H1 (cell line): ENCODE measurements at regions not wholly inside any gene's neighbourhood (a gene's known extent, or its start where the extent isn't known, plus 50 kb on each side); places are given as distances from the start of the nearest gene placed in this dataset.
A peak's percentile ranks its signal among the peaks of the same experiment; 100 is the strongest.

Experiments
- CTCF ChIA-PET: fragments of 300-600 bp; sonication (Branson Sonifier 250); formaldehyde crosslinking; loops from one replicate; lab custom pipeline; 2021; ENCODE audit not compliant: partially characterized antibody; lab: Charles Lee
- POLR2A ChIA-PET: fragments of 300-600 bp; sonication (Branson Sonifier 250); formaldehyde crosslinking; loops from one replicate; lab custom pipeline; 2021; ENCODE audit warnings: inconsistent platforms; ENCODE audit not compliant: partially characterized antibody; lab: Charles Lee
- DNase-seq, 2 experiments: peaks; one replicate each; pipeline versions ENCODE4 v3.0.0 to v3.0.0-alpha.2; 2010 to 2022; ENCODE audit warnings: low spot score in 2 of 2, low read depth in 1 of 2, mixed read lengths in 1 of 2
- FAIRE-seq: peaks from 2 replicates; lab custom pipeline; 2011; peaks lifted over from hg19 to GRCh38; lab: Jason Lieb, UNC
- H2AFZ ChIP-seq: 2 replicates; pipeline ENCODE4 v1.8.1; 2012; ENCODE audit warnings: low read length, inconsistent platforms
- H2AK5ac ChIP-seq: 2 replicates; pipeline ENCODE4 v1.6.1; 2013; ENCODE audit warnings: low read depth, low read length
- H2BK120ac ChIP-seq: replicated peaks from 2 replicates; pipeline ENCODE3; 2013; ENCODE audit warnings: low read depth, low read length, inconsistent platforms
- H2BK12ac ChIP-seq: 2 replicates; pipeline ENCODE4 v1.6.1; 2013; ENCODE audit warnings: low read depth, low read length
- H2BK15ac ChIP-seq: 2 replicates; pipeline ENCODE4 v1.6.1; 2013; ENCODE audit warnings: low read length
- H2BK20ac ChIP-seq: 2 replicates; pipeline ENCODE4 v1.6.1; 2013; ENCODE audit warnings: low read length
- H2BK5ac ChIP-seq: 2 replicates; pipeline ENCODE4 v1.6.1; 2013; ENCODE audit warnings: low read depth, low read length
- H3K14ac ChIP-seq: 2 replicates; pipeline ENCODE4 v1.6.1; 2013; ENCODE audit warnings: inconsistent platforms; ENCODE audit not compliant: insufficient read length
- H3K18ac ChIP-seq: 2 replicates; pipeline ENCODE4 v1.6.1; 2013; ENCODE audit warnings: low read length; ENCODE audit errors: extremely low read depth
- H3K23ac ChIP-seq: 2 replicates; pipeline ENCODE4 v1.6.1; 2013; ENCODE audit warnings: inconsistent platforms; ENCODE audit not compliant: insufficient read length
- H3K23me2 ChIP-seq: 2 replicates; pipeline ENCODE4 v1.6.1; 2013; ENCODE audit warnings: low read depth, low read length
- H3K27ac ChIP-seq: 2 replicates; pipeline ENCODE4 v1.6.1; 2011; ENCODE audit warnings: low read depth, low read length, inconsistent platforms
- H3K27me3 ChIP-seq, 4 experiments: replicated peaks in 1 of 4; 1 replicate in 1 of 4; 2 replicates in 3 of 4; pipeline versions ENCODE4 v1.6.1 to v1.8.1; 2011 to 2013; ENCODE audit warnings: low read length in 3 of 4, mild to moderate bottlenecking in 3 of 4, inconsistent platforms in 2 of 4, mixed read lengths in 2 of 4, moderate library complexity in 1 of 4; ENCODE audit not compliant: control insufficient read depth in 3 of 4, insufficient read depth in 3 of 4; ENCODE audit errors: extremely low read depth in 1 of 4
- H3K36me3 ChIP-seq, 4 experiments: 2 replicates each; pipeline versions ENCODE4 v1.6.1 to v1.8.1; 2011 to 2013; ENCODE audit warnings: mild to moderate bottlenecking in 4 of 4, low read length in 3 of 4, moderate library complexity in 2 of 4, control low read depth in 1 of 4, inconsistent platforms in 1 of 4; ENCODE audit not compliant: insufficient read depth in 4 of 4, control insufficient read depth in 2 of 4
- H3K4ac ChIP-seq: replicated peaks from 2 replicates; pipeline ENCODE3; 2013; ENCODE audit warnings: low read length, low read depth, mixed read lengths, inconsistent platforms; ENCODE audit not compliant: insufficient read length
- H3K4me1 ChIP-seq, 4 experiments: replicated peaks in 1 of 4; 1 replicate in 1 of 4; 2 replicates in 3 of 4; pipeline versions ENCODE4 v1.6.1 to v1.8.1; 2011 to 2013; ENCODE audit warnings: low read length in 3 of 4, inconsistent platforms in 2 of 4, mixed read lengths in 1 of 4; ENCODE audit not compliant: insufficient read depth in 4 of 4, control insufficient read depth in 3 of 4
- H3K4me2 ChIP-seq, 2 experiments: 2 replicates each; pipeline versions ENCODE4 v1.6.1 to v1.8.1; 2011 to 2013; ENCODE audit warnings: low read depth in 2 of 2, low read length in 2 of 2, control low read depth in 1 of 2, inconsistent platforms in 1 of 2, mild to moderate bottlenecking in 1 of 2; ENCODE audit not compliant: insufficient read depth in 1 of 2
- H3K4me3 ChIP-seq, 4 experiments: fragments of 200-600, 300-600 bp in 1 of 4; sonication (generic), shearing (Covaris generic), sonication (Bioruptor Twin) in 1 of 4; 2 replicates each; pipeline versions ENCODE4 v1.5.1 to v1.8.1; 2011 to 2016; ENCODE audit warnings: low read length in 4 of 4, low read depth in 3 of 4, control low read depth in 2 of 4, inconsistent platforms in 2 of 4, mild to moderate bottlenecking in 2 of 4, mixed read lengths in 1 of 4, moderate library complexity in 1 of 4; ENCODE audit not compliant: insufficient read depth in 2 of 4; ENCODE audit errors: extremely low read depth in 1 of 4
- H3K56ac ChIP-seq: replicated peaks from 2 replicates; pipeline ENCODE3; 2013; ENCODE audit warnings: low read depth, mild to moderate bottlenecking, mixed read lengths, low read length, inconsistent platforms; ENCODE audit not compliant: insufficient read length
- H3K79me1 ChIP-seq: 2 replicates; pipeline ENCODE4 v1.6.1; 2013; ENCODE audit warnings: low read depth, low read length, control low read depth
- H3K79me2 ChIP-seq, 2 experiments: 2 replicates each; pipeline versions ENCODE4 v1.6.1 to v1.8.1; 2012 to 2013; ENCODE audit warnings: low read length in 2 of 2, mild to moderate bottlenecking in 2 of 2, inconsistent platforms in 1 of 2; ENCODE audit not compliant: insufficient read depth in 2 of 2, control insufficient read depth in 1 of 2
- H3K9ac ChIP-seq, 4 experiments: replicated peaks in 1 of 4; 1 replicate in 1 of 4; 2 replicates in 3 of 4; pipeline versions ENCODE4 v1.6.1 to v1.8.1; 2011 to 2013; ENCODE audit warnings: low read depth in 3 of 4, low read length in 3 of 4, control low read depth in 2 of 4, mild to moderate bottlenecking in 2 of 4, moderate library complexity in 2 of 4, inconsistent platforms in 1 of 4; ENCODE audit errors: extremely low read depth in 1 of 4
- H3K9me3 ChIP-seq, 2 experiments: 2 replicates each; pipeline versions ENCODE4 v1.6.1 to v1.8.1; 2012 to 2013; ENCODE audit warnings: mild to moderate bottlenecking in 2 of 2, moderate library complexity in 2 of 2, control low read depth in 1 of 2, inconsistent platforms in 1 of 2, low read depth in 1 of 2, low read length in 1 of 2, mixed read lengths in 1 of 2; ENCODE audit not compliant: insufficient read depth in 2 of 2
- H4K20me1 ChIP-seq, 2 experiments: replicated peaks in 1 of 2; 2 replicates each; pipeline versions ENCODE3 to v1.8.1; 2011 to 2013; ENCODE audit warnings: inconsistent platforms in 2 of 2, low read length in 2 of 2, mild to moderate bottlenecking in 1 of 2; ENCODE audit not compliant: insufficient read depth in 2 of 2, control insufficient read depth in 1 of 2
- H4K5ac ChIP-seq: 2 replicates; pipeline ENCODE4 v1.6.1; 2013; ENCODE audit warnings: low read length, low read depth, mixed read lengths, inconsistent platforms; ENCODE audit not compliant: insufficient read length
- H4K8ac ChIP-seq: 2 replicates; pipeline ENCODE4 v1.8.0; 2013; ENCODE audit warnings: mild to moderate bottlenecking, moderate library complexity, low read length, inconsistent platforms; ENCODE audit not compliant: insufficient read depth; ENCODE audit errors: extremely low read depth
- H4K91ac ChIP-seq: replicated peaks from 2 replicates; pipeline ENCODE3; 2013; ENCODE audit warnings: low read length, mixed read lengths, inconsistent platforms; ENCODE audit not compliant: insufficient read length
- CEBPB ChIP-seq: IDR thresholded peaks from 2 replicates; pipeline ENCODE4 v1.6.1; 2012; ENCODE audit warnings: low read depth, low read length
- SP2 ChIP-seq: IDR thresholded peaks from 2 replicates; pipeline ENCODE4 v1.6.1; 2012; ENCODE audit warnings: mild to moderate bottlenecking, low read length, inconsistent platforms
- WGBS, 2 experiments: shearing (Covaris generic) in 1 of 2; methylation state at CpG; one replicate each; pipeline versions ENCODE4 v1.1.6 to v1.1.7; 2013 to 2015; ENCODE audit warnings: low lambda C conversion rate in 2 of 2, mixed read lengths in 2 of 2, inconsistent platforms in 1 of 2, low coverage in 1 of 2, missing lambda C conversion rate in 1 of 2; ENCODE audit not compliant: insufficient replicate concordance in 2 of 2, insufficient coverage in 1 of 2, insufficient read length in 1 of 2; ENCODE audit errors: extremely low coverage in 1 of 2, missing lambda C conversion rate in 1 of 2; 5-methylcytosine and 5-hydroxymethylcytosine counted together

DNA sequence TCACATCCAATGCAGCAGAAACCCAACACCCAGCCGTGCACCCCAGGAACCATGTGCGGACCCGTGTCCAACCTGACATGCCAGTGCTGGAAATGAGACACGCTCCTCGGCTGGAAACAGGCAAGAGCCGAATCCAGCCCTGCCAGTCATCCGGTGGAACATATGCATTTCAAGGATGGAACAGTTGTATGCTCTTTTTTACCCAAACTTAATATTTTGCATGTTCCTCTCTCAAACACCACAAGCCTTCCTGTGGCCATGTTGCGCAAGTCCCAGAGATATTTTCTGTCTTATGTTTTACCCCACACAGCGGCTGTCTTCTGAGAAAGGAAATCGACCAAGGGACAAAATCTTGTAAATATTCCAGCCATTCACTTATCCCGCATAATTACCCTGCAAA lies 196.9 kb downstream of the BCL11B start:
- DNase-seq (peak in 1 of 2 experiments; percentile 29), FAIRE-seq (no peak)
- Histone ChIP-seq H3K79me2 (no peaks in the 10 kb centered on the region), H4K5ac (no peak overlapping the region), H3K14ac (no peak overlapping the region), H2AK5ac (no peak overlapping the region), H3K4me3 (no peak overlapping the region), H2BK15ac (no peak overlapping the region), H3K4me2 (no peak overlapping the region), H2AFZ (no peak overlapping the region), H3K27ac (no peak overlapping the region), H4K8ac (no peak overlapping the region), H4K91ac (no peak overlapping the region), H3K18ac (no peak overlapping the region), H3K4ac (no peak overlapping the region), H2BK120ac (no peak overlapping the region), H2BK12ac (0 out of 2 replicates have a peak overlapping the region, but pooled peaks have one; percentile 17), H3K23ac (no peak overlapping the region), H3K9ac (no peak overlapping the region), H3K27me3 (no peaks in the 10 kb centered on the region; a peak in 1 of 7 replicates), H2BK5ac (no peak overlapping the region), H3K56ac (no peak overlapping the region), H3K36me3 (no peaks in the 10 kb centered on the region), H3K9me3 (no peaks in the 10 kb centered on the region; a peak in 1 of 4 replicates), H3K4me1 (no peaks in the 10 kb centered on the region), H3K79me1 (no peaks in the 10 kb centered on the region), H2BK20ac (no peak overlapping the region), H3K23me2 (no peaks in the 10 kb centered on the region), H4K20me1 (no peaks in the 10 kb centered on the region)
- no peak for TF ChIP-seq SP2
- peak; percentile 27; the same call in 1 of the 2 replicates for TF ChIP-seq CEBPB
- POLR2A ChIA-PET: no interaction called here
- 98% methylated on average over 11 of the region's 11 CpGs; no CpG with 5 or more reads in 1 of the 2 experiments for WGBS, 2 experiments
- CTCF ChIA-PET: interaction anchor here (0.6 kb wide), 1 partner anchor 304 kb away, joined by 3 read pairs; no protein-coding TSS in a partner anchor
